HG02981 (cell line): ENCODE measurements at regions not wholly inside any gene's neighbourhood (a gene's known extent, or its start where the extent isn't known, plus 50 kb on each side); places are given as distances from the start of the nearest gene placed in this dataset.

Experiments
- ATAC-seq: cut with Tn5 transposase; IDR thresholded peaks from one replicate; pipeline ENCODE4 v1.9.1; 2021; ENCODE audit warnings: mild to moderate bottlenecking, moderate library complexity; ENCODE audit not compliant: unreplicated experiment

DNA sequence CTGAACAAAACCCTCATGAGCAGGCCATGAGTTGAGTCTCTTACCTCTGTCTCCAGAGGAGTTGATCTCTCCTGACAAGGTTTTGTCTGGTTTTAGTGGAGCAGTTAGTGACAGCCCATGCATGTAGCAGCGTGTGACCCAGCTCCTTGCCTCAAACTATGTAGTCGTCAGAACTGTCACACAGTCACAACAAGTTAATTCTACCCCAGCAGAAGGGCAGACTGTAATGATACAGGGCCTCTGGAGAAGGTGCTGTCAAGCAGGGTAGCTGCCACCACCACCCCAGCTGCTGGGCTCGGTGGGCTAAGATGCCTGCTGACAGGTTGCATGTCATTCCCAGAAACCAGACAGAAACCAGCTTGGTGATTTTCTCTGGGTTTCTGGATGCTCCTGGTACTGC, 194.5 kb downstream of the PSAT1 start:
- no peak for ATAC-seq

DNA sequence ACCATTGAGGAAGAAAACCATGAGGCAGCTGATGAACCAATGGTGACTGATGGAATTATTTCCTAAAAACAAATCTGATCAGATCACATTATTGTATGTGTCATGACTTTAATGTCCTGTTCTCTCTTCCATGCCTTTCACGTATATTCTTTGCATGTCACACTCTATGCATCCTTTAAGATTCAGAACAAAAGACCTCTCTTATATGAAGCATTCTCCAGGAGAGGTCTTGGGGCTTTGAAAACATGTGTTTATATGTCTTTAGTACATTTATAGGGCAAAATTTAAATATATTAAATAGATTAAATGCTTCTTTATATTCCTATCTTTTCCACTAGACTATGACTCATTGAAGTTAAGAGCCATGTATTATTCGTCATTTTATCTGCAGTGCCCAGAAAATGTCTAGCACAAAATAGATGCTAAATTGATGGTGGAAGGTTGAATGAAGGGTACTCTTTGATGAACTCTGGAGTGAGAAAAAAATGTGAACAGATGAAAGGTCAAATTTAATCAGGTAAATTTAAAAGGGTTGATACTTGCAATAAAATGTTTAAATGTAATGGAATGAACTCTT, 196.3 kb downstream of the PSAT1 start:
- ATAC-seq, result no peak

DNA sequence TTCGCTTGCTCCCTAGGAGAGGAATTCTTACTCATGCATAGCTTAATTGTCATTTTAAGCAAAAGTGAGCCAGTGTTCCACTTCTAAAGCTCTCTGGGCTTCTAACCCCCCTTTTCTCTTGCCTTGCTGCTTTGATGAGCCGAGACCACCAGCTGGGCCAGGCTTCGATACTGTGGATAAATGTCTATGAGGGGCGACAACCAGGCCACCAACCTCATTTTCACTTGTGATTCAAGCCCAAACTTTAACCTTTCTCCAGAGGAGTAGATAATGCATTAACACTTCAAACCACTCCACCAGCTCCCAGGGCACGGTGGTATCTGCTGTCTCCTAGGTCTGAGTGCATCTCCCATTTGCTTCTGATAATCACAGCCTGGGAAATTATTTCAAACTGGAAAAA, 205.6 kb downstream of the PSAT1 start:
- no peak for ATAC-seq

DNA sequence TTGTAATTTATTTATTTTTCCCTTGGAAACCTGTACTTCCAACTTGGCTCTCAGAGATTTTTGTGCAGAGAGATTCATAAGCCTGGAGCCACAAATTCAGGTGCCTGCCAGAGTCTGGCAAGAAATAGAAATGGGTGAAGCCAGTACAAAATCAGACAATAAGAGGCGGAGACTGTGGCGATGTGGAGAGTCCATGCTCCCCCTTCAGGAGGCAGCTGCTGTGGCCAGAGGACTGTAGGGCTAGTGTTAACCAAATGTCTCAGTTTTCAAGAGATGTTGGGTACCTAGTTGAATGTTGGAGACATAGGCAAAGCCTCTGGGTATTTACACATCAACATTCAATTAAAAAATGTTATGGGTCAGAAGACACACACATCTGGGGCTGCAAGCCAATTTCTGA, 208.6 kb downstream of the PSAT1 start:
- ATAC-seq, result no peak

DNA sequence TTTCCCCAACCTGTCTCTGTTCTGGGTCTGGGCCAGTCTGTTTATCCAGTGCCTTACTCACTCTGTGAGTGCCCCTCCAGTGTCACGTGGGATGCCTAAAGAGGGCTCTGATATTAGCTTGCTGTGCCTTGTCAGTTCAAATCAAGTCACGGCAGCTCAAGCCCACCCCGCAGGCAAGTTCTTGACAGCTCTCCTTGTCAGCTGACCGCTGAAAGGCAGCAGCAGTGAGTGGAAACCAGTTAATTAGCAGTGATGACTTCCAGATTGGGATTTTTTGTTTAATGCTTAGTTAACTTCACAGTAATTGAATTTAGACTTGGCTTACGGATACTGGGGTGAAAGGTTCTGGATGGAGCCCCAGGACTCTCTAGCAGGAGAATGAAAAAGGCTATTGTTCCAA, 210.1 kb downstream of the PSAT1 start:
- no peak for ATAC-seq

DNA sequence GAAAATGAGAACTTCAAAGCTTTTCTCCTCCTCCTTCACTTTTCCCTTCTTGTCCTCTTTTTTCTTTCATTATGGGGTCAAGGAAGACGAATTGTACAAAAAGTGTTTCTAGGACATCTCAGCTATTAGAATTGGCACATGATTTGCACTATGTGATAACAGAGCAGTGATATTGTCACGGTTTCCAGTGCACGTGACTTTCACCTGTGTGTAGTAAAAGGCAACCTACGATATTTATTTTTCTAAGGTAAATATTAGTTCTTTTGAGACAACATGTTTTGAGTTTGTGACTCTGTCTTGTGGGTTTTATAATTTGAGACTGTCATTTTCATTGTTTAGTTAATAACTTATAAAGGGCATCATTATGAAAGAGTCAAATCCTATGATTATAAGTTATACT, 213.1 kb downstream of the PSAT1 start:
- no peak for ATAC-seq

DNA sequence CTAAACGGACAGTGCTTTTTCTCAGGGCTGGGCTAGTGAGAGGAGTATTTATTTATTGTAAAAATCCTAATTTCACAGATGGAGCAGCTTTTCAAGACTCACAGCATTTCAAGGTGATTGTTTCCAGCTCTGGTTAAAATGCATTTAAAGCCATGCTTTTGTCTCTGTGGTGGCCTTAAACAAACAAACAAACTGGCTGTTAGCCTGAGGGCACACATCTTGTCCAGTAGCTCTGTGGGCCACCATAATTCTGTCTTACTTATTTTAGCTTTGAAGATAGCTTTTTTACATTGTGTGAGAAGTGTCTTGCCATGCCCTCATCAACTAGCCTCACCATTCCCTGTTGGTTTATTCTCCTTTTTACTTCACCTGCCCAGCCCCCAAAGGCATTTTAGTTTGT, 218.2 kb downstream of the PSAT1 start:
- no peak for ATAC-seq

DNA sequence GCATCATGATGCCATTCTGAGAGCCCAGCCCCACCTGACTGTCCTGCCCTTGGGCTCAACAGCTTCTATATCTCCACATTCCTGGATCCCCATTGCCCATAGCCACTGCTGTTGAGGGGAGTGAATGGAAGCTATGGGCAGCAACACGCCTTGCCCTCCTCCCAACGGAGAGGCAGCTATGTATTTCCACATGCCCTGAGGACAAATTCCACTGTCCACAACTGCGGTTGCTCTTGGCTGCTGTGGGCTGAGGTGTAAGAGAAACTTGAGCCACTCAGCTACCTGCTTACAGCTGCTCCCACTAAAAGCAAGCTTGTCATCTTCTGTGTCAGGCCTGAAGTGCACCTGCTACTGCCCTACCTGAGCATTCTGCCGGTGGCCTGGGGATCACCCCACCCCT, 222.9 kb downstream of the PSAT1 start:
- ATAC-seq, result no peak

DNA sequence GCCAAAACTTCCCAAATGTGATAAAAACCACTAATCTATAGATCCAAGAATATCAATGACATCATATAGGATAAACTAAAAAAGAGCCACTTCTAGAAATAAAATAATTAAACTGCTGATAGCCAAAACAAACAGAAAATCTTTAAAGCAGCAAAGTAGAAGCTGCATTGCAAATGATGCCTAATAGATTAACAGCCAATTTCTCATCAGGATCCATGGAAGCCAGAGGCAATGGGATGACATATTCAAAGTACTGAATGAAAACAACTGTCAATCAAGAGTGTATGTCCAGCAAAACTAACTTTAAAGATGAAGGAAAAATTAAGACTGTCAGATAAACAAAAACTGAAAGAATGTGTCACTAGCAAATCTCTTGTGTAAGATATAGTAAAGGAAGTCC, 224.8 kb downstream of the PSAT1 start:
- ATAC-seq, result no peak

DNA sequence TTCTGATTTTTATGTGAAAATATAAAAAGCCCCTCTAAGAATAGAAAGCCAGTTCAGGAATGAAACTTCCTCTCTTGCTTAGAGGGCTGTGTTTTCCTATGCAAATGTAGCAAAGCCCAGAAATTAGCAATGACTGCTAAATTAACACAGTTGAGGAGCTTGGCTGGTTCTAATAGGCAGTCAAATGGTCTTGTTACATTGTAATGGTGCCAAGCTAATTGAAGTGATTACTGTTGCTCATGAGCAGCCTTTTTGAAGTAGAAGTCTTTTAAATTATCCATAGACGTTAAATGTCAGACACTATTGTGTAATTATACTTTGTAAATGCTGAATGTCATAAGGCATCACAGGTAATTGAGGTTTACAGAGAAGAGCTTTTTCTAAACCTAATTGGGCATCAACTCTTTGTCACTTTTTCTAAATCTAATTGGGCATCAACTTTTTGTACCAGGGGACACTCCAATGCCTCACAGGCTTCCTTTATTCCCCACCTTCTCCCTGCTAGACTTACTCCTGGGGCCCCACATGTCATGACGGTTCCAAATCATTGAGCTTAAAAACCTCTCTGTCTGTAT, 229.1 kb downstream of the PSAT1 start:
- ATAC-seq, result no peak

DNA sequence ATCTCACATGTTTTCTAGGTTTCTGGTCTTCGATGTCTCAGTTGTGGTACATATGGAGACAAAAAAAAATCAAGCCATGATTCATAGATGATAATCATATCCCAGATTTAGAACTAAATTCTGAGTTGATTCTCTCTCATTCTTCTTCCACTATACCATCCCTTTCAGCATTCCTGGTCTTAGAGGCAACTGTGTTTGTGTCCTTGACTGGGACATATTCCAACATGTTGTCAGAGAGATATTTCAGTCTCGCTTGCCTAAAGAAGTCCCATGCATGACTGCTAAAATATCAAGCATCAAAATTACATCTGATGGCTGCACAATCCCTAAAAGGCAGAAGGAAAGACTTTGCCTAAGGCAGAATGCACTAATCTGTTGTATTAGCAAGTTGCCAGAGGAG, 236.6 kb downstream of the PSAT1 start:
- no peak for ATAC-seq

DNA sequence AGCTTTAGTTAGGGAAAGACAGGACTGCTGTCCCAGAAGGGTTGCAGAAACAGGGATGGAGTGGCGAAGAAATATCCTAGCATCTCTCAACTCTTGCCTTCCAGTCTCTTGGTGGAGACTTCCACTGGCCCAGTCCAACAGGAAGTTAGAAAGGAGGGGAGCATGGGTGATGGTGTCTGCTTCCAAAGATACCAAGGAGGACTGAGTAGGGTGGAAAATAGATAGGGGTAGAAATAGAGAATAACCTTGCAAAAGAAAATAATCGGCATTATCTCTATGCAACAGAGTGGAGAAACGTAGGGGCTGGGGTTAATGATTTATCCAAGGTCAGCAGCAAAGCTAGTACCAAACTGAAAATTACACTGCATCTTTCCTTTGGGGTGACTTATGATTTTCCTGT, 242.3 kb downstream of the PSAT1 start:
- no peak for ATAC-seq

DNA sequence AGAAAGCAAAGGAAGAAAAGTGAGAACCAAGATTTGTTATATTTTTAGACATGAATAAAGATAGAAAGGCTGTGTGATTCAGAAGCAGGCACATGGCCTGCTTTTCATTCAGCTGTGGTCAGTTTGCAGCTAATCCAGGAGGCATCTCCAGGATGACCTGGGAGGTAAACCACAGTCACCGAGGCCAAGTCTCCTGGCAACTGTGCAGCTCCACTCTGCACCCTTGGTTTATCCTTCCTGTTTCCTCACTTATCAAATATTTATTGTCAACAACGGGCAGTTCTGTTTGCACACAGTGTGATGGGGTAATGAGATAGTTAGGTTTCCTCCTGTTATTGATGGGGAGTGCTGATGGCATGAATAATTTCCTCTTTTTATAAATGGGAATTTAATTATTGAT, 243.0 kb downstream of the PSAT1 start:
- ATAC-seq, result no peak

DNA sequence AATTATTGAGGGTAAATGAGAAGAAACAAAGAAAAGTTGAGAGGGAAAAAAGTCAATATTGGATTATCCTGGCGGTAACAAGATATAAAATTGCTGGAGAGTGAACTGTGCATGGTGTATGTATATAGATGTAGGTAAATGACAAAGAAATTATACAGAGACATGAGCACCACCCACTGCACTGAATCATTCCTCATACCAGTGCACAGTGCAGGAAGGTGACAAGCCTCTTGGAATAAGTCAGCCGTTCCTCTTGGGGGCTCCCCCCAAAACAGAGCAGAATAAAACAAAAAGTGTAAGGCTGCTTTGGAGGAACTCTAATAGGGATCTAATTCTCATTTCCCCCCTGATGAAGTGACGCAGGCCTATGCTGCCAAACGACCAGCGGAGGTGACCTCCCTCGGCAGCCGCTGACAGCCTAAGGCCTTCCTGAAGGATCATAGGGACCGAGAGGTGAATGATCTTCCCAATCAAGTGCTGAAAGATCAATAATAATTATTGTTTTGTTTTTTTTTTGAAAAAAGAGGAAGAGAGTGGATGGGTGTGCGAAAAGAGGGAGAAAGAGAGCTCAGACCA, 245.0 kb downstream of the PSAT1 start:
- ATAC-seq, result no peak

DNA sequence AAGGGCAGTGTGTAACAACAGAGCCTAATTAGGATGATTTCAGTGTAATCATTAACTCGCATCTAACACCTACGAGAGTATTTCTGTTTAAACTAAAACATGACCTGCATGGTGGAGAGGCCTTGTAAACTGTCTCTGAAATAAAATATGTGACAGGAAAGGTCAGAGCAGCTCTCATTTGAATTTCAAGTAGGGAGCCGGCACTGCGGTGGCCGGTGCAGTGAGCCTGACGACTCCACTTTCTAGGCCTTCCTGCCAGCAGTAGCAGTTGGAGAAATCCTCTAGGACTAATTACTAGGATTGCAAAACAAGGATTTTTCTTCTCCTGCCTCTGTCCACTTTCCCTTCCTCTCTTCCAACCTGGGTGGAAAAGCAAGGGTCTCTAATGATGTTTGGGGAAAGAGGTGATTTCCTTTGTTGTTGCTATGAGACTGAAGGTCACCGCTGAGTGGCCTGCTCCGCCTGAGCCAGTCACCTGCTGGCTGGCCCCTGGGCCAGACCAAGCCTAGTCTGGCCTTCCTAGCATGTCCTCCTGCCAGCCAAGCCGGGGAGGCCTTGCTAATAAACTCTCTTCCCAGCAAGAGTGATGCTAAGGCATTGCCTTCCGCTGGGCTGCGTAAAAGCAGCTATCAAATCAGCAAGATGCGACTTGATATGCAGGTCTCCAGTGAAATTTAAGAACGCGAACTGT, 245.7 kb downstream of the PSAT1 start:
- no peak for ATAC-seq

DNA sequence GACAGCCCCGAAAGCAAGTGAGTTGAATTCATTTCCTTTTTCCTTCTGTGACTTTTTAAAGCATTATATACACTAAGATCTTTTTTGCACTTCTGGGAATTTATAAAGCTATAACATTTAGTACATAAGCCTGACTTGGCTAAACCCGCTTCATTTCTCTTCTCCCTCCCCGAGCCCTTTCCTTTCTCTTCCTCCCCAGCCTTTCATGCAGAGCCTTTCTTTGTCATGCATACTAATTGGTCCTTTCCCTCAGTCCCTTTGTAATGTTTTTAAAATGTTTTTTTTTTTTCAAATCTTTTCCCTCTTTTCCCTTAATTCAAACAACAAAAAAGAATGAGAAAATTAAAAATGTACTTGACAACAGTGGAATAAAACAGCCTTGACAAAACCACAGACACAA, 246.4 kb downstream of the PSAT1 start:
- no peak for ATAC-seq

DNA sequence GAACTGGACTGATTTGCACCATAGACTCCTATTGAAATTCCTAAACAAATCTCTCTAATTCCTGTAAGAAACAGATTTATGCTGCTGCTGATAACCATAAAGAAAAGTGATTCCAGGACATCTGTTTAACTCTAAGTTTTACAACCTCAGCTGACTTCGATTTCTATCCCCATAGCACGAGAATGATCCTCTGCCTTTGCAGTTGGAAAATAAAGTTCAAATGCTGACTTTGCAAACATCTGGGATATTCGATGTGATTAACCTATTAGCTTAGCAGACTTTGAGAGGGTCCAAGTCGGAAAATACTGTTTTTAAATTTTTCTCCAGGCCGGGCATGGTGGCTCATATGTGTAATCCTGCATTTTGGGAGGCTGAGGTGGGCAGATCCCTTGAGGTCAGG, 247.3 kb downstream of the PSAT1 start:
- ATAC-seq, result no peak

DNA sequence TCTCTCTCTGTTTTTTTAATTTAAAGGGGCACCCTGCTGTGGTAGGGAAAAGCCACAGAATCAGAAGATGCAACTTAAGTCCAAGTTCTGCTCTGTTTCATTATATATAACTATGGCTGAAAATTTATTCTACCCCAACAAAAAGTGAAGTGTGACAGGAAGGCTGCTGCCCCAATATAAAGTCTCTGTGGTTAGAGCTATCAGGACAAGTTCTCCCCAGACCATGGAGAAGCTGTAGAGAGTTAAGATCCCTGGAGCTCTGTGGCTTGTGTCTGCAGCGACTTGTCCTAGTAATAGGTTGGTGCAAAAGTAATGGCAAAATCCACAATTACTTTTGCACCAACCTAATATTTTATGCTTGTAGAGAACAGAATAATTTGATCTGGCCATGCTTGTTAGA, 250.9 kb downstream of the PSAT1 start:
- no peak for ATAC-seq

DNA sequence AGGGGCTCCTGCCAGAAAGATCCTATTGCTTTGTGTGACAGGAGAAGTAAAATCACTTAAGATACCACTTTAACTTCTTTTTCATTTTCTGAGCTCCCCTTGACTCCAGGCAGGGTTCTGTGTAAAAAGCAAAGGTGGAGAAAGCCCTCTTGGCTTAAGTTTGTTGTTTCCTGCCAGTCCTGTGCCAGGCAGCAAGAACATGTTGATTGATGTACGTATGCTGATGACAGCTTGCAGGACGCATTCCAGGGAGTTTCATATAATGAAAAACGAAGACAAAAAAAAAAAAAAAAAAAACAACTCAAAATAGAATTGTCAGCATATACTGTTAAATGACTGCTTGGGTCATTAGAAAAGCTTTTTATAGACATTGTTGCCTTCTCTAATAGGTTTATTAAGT, 251.7 kb downstream of the PSAT1 start:
- ATAC-seq, result no peak

DNA sequence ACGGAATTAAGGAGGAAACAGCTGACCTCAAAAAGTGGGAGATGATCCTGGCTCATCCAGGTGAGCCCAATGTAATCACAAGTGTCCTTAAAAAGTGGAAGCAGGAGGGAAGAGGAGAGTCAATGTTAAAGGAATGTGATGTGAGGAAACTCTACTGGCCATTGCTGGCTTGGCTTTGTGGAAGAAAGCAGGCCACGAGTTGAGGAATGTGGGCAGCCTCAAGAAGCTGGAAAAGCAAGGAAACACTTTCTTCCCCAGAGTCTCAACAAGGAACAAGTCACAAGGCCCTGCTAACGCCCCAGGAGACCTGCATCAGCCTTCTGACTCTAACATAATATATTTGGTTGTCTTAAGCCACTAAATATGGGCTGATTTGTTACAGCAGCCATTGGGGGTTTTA, 252.8 kb downstream of the PSAT1 start:
- no peak for ATAC-seq

DNA sequence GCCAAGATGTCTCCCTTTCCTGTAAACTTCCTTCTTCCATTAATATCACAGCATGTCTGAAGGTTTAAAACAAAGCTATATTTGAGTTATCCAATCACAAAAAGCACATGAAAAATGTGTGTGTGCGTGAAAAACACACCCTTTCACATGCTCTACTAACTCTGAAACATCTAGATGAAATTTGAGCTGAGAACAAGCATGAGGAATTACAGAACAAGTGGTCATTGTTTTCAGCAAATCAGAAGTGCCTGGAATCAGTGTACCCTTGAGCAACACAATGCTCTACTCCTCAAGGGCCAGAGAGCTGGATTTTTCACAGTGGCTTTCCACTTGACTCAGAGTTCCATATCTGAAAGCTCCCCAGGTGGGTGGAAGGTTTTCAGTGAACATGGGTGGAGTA, 255.9 kb downstream of the PSAT1 start:
- ATAC-seq, result no peak

DNA sequence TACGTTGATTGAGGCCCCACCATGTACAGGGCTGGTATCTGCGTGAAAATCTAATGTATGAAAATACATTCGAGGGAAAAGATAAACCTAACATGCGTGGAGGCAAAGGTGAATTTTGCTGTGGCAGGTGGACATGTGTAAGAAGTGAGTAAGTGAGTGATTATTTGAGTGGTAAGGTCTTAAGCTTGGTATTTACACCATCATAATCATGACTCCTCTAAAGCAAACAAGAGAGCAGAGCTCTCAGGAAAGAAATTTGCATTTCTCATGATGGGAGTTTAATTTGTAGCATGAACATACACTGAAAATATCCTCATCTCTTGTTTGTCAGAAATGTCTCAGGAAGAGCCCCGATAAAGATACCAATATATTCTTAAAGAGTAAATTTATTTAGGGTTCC, 260.6 kb downstream of the PSAT1 start:
- ATAC-seq, result no peak
